ENCODE measurements at regions not wholly inside any gene's neighbourhood (a gene's known extent, or its start where the extent isn't known, plus 50 kb on each side); places are given as distances from the start of the nearest gene placed in this dataset.

- TF ChIP-seq POLR2A (IDR thresholded peaks at IDR 0.05) (no peak), POLR2AphosphoS5 (IDR thresholded peaks at IDR 0.05) (peak in 2 of 3 donors; percentile 40 to 64)
These were observed 139.9 kb upstream of the SLC4A4 start for GRCh38 chr4:71198958-71199357.
